OCI-LY3 (cell line): ENCODE measurements at regions not wholly inside any gene's neighbourhood (a gene's known extent, or its start where the extent isn't known, plus 50 kb on each side); places are given as distances from the start of the nearest gene placed in this dataset.

Experiments used
- H2AFZ ChIP-seq: fragments of 200-600, 300-600 bp; shearing (Covaris generic); 2 replicates; pipeline ENCODE4 v1.6.0; 2014; ENCODE audit warnings: antibody characterized with exemption, low read depth, low read length
- H3K27ac ChIP-seq: fragments of 200-600, 300-600 bp; sonication (generic); 2 replicates; pipeline ENCODE4 v1.5.1; 2014; ENCODE audit warnings: mild to moderate bottlenecking, low read length, moderate library complexity, mixed read lengths
- H3K27me3 ChIP-seq: fragments of 200-600, 300-600 bp; sonication (generic); 2 replicates; pipeline ENCODE4 v1.6.1; 2014; ENCODE audit warnings: low read depth, low read length, mixed read lengths
- H3K36me3 ChIP-seq: fragments of 200-600, 300-600 bp; sonication (generic); replicated peaks from 2 replicates; pipeline ENCODE3; 2014; ENCODE audit warnings: low read depth, low read length, mixed read lengths
- H3K4me1 ChIP-seq: fragments of 300-600, 200-600 bp; sonication (generic); 2 replicates; pipeline ENCODE4 v1.6.1; 2014; ENCODE audit warnings: low read length, mixed read lengths
- H3K4me2 ChIP-seq: fragments of 200-600, 300-600 bp; sonication (generic); 2 replicates; pipeline ENCODE4 v1.6.1; 2014; ENCODE audit warnings: low read length, mixed read lengths
- H3K4me3 ChIP-seq: fragments of 300-600, 200-600 bp; sonication (generic); 2 replicates; pipeline ENCODE4 v1.5.1; 2014; ENCODE audit warnings: antibody characterized with exemption, mild to moderate bottlenecking, low read length, moderate library complexity
- H3K79me2 ChIP-seq: fragments of 300-600, 200-600 bp; shearing (Covaris generic); 2 replicates; pipeline ENCODE4 v1.6.1; 2014; ENCODE audit warnings: mild to moderate bottlenecking, low read length, mixed read lengths
- H3K9ac ChIP-seq: fragments of 300-600, 200-600 bp; shearing (Covaris generic); 2 replicates; pipeline ENCODE4 v1.6.0; 2014; ENCODE audit warnings: mild to moderate bottlenecking, low read length, moderate library complexity
- H3K9me3 ChIP-seq: fragments of 200-600, 300-600 bp; shearing (Covaris generic); 2 replicates; pipeline ENCODE4 v1.6.1; 2014; ENCODE audit warnings: low read length, mixed read lengths; ENCODE audit not compliant: insufficient read depth
- H4K20me1 ChIP-seq: fragments of 200-600, 300-600 bp; sonication (generic); 2 replicates; pipeline ENCODE4 v1.6.1; 2016; ENCODE audit warnings: low read length, mixed read lengths; ENCODE audit not compliant: insufficient read depth
- CTCF ChIP-seq: fragments of 200-600, 300-600 bp; sonication (generic); IDR thresholded peaks from 2 replicates; pipeline ENCODE4 v1.5.1; 2014; ENCODE audit warnings: antibody characterized with exemption, low read length, low read depth
- EZH2phosphoT487 ChIP-seq: fragments of 200-600 bp; shearing (Covaris generic); IDR thresholded peaks from 2 replicates; pipeline ENCODE4 v1.6.1; 2018; ENCODE audit warnings: antibody characterized with exemption, mixed run types, low read depth

- no peak overlapping the region for H3K4me2 ChIP-seq
- no peak overlapping the region for H3K4me3 ChIP-seq
- H3K27me3 ChIP-seq, result peaks cover 2% of the 10 kb centered on the region; the same call in 1 of the 2 replicates
- H3K27ac ChIP-seq, result no peak overlapping the region
- H3K9ac ChIP-seq, result no peak overlapping the region
- H3K4me1 ChIP-seq, result no peaks in the 10 kb centered on the region
- no peak overlapping the region for H2AFZ ChIP-seq
- no peaks in the 10 kb centered on the region for H3K9me3 ChIP-seq
- H3K79me2 ChIP-seq, result no peaks in the 10 kb centered on the region
- no peaks in the 10 kb centered on the region for H4K20me1 ChIP-seq
- no peaks in the 10 kb centered on the region for H3K36me3 ChIP-seq
- TF ChIP-seq EZH2phosphoT487, result no peak
- TF ChIP-seq CTCF, result no peak
These were observed 107.6 kb upstream of the SEMA6D start for GRCh38 chr15:47609693-47610092.

- no peaks in the 10 kb centered on the region for H3K4me1 ChIP-seq
- H3K4me2 ChIP-seq, result no peak overlapping the region
- no peak overlapping the region for H3K4me3 ChIP-seq
- H3K9me3 ChIP-seq, result no peaks in the 10 kb centered on the region
- H3K27ac ChIP-seq, result no peak overlapping the region
- no peak overlapping the region for H2AFZ ChIP-seq
- no peaks in the 10 kb centered on the region for H3K79me2 ChIP-seq
- no peak overlapping the region for H3K9ac ChIP-seq
- H3K36me3 ChIP-seq, result no peaks in the 10 kb centered on the region
- peaks cover 2% of the 10 kb centered on the region; the same call in 1 of the 2 replicates for H3K27me3 ChIP-seq
- TF ChIP-seq EZH2phosphoT487 (no peak), CTCF (no peak)
- H4K20me1 ChIP-seq, result no peaks in the 10 kb centered on the region
These were observed 106.6 kb upstream of the SEMA6D start for GRCh38 chr15:47610736-47611135.

GRCh38 chr15:47614360-47615011 lies 102.8 kb upstream of the SEMA6D start:
- no peak for TF ChIP-seq EZH2phosphoT487
- no peak for TF ChIP-seq CTCF
- no peaks in the 10 kb centered on the region for H3K36me3 ChIP-seq
- H2AFZ ChIP-seq, result no peak overlapping the region
- no peak overlapping the region for H3K9ac ChIP-seq
- H4K20me1 ChIP-seq, result no peaks in the 10 kb centered on the region
- H3K79me2 ChIP-seq, result no peaks in the 10 kb centered on the region
- no peak overlapping the region for H3K27ac ChIP-seq
- H3K4me1 ChIP-seq, result no peaks in the 10 kb centered on the region
- no peaks in the 10 kb centered on the region for H3K9me3 ChIP-seq
- no peak overlapping the region for H3K4me2 ChIP-seq
- H3K27me3 ChIP-seq, result peaks cover 2% of the 10 kb centered on the region; the same call in 1 of the 2 replicates
- H3K4me3 ChIP-seq, result no peak overlapping the region

GRCh38 chr15:47616876-47617275 lies 100.4 kb upstream of the SEMA6D start:
- Histone ChIP-seq H3K9me3 (no peaks in the 10 kb centered on the region), H3K4me2 (no peak overlapping the region), H3K27ac (no peak overlapping the region), H4K20me1 (no peaks in the 10 kb centered on the region), H3K4me3 (no peak overlapping the region), H3K36me3 (no peaks in the 10 kb centered on the region), H3K9ac (no peak overlapping the region), H3K79me2 (no peaks in the 10 kb centered on the region), H3K27me3 (no peaks in the 10 kb centered on the region), H2AFZ (no peak overlapping the region), H3K4me1 (no peaks in the 10 kb centered on the region)
- TF ChIP-seq CTCF, result no peak
- TF ChIP-seq EZH2phosphoT487, result no peak
